Thyroid gland (tissue), 4 donors: ENCODE measurements at regions not wholly inside any gene's neighbourhood (a gene's known extent, or its start where the extent isn't known, plus 50 kb on each side); places are given as distances from the start of the nearest gene placed in this dataset.

Experiments used
- POLR2A ChIP-seq, 2 donors: fragments of 450-650 bp; IDR thresholded peaks; one replicate each; pipeline ENCODE4 v1.6.1; 2017; ENCODE audit warnings: antibody characterized with exemption in 2 of 2, mild to moderate bottlenecking in 2 of 2, moderate library complexity in 1 of 2
- TF ChIP-seq, protein P1 (sequence below), 6 experiments: fragments of 200-600 bp in 3 of 6; fragments of 450-650 bp in 3 of 6; sonication (generic) in 3 of 6; IDR thresholded peaks; one replicate each; pipeline ENCODE4 v1.5.1; 2016 to 2019; ENCODE audit warnings: antibody characterized with exemption in 6 of 6, mild to moderate bottlenecking in 2 of 6, inconsistent platforms in 1 of 6, moderate library complexity in 1 of 6

- TF ChIP-seq, protein P1, sequence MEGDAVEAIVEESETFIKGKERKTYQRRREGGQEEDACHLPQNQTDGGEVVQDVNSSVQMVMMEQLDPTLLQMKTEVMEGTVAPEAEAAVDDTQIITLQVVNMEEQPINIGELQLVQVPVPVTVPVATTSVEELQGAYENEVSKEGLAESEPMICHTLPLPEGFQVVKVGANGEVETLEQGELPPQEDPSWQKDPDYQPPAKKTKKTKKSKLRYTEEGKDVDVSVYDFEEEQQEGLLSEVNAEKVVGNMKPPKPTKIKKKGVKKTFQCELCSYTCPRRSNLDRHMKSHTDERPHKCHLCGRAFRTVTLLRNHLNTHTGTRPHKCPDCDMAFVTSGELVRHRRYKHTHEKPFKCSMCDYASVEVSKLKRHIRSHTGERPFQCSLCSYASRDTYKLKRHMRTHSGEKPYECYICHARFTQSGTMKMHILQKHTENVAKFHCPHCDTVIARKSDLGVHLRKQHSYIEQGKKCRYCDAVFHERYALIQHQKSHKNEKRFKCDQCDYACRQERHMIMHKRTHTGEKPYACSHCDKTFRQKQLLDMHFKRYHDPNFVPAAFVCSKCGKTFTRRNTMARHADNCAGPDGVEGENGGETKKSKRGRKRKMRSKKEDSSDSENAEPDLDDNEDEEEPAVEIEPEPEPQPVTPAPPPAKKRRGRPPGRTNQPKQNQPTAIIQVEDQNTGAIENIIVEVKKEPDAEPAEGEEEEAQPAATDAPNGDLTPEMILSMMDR (IDR thresholded peaks at IDR 0.05): no peak
- TF ChIP-seq POLR2A (IDR thresholded peaks at IDR 0.05): no peak
These were observed 1084.9 kb downstream of the BRD1 start for GRCh38 chr22:48742556-48743343.
